ENCODE measurements at regions not wholly inside any gene's neighbourhood (a gene's known extent, or its start where the extent isn't known, plus 50 kb on each side); places are given as distances from the start of the nearest gene placed in this dataset.

DNA sequence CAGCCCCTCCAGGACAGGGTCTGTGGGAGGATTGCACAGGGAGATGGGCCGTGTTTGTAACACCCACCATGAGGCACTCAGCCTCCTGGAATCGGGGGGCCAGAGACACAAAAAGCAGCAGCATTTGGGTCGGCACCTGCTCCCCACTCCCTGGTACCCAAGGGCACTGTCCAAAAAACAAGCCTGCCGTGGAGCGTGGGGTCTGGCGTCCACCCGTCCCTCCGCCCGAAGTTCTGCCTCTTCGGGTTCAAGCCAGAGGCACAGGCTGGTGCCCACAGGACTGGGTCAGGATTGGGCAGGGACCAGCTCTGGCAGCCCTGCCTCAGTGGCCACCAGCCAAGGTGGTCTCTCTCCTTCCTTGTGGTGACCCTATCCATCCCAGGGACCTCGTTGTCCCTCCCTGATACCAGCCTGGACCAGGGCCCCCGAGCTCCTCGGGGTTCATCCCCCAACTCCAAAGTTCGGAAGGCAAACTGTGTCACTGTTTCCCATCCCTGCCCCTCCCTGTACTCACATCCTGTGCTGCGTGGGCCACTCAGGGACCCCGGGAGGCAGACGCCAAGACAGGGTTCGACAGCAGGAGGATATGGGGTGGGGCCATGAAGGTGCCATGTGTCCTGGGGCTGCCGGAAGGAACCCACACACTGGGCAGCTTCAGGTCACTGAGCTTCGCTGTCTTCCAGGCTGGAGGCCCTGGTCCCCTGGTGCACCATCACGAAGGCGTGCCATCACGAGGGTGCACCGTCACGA, 126.0 kb upstream of the HDAC4 start:
- no peak overlapping the region for H3K4me3 Mint-ChIP-seq
- intact Hi-C loops (cut with micrococcal nuclease): no loop called here
- peaks cover 13% of the 10 kb centered on the region for H3K27me3 Mint-ChIP-seq

DNA sequence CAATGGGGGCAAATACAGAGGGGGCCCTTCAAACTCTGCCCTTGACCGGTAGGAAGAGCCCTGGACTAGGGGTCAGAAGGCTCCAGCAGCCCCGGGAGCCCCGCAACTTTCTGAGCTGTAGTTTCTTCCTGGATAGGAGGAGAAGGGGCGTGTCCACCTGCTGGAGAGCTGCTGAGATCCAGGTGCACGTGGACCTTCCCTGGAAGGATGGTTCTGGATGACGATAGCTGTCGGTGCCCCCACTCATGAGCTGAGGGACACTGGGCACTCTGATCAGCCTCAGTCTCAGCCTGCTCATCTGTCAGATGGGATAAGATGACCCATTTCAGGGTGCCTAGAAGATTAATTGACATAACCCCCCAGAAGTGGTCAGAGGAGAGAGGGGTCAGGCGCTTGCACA, 125.2 kb upstream of the HDAC4 start:
- intact Hi-C loops (cut with micrococcal nuclease): no loop called here
- Mint-ChIP-seq H3K27ac (no peak overlapping the region), H3K4me1 (ENCODE audit: low read depth) (no peaks in the 10 kb centered on the region), H3K9me3 (no peaks in the 10 kb centered on the region), H3K27me3 (peaks cover 13% of the 10 kb centered on the region), H3K4me3 (no peak overlapping the region), H3K36me3 (ENCODE audit: low read depth) (no peaks in the 10 kb centered on the region)

More for the DNA sequence above, 126.0 kb upstream of the HDAC4 start:
- Mint-ChIP-seq H3K9me3 (no peaks in the 10 kb centered on the region), H3K36me3 (ENCODE audit: low read depth) (no peaks in the 10 kb centered on the region), H3K27ac (no peak overlapping the region), H3K4me1 (ENCODE audit: low read depth) (no peaks in the 10 kb centered on the region)

DNA sequence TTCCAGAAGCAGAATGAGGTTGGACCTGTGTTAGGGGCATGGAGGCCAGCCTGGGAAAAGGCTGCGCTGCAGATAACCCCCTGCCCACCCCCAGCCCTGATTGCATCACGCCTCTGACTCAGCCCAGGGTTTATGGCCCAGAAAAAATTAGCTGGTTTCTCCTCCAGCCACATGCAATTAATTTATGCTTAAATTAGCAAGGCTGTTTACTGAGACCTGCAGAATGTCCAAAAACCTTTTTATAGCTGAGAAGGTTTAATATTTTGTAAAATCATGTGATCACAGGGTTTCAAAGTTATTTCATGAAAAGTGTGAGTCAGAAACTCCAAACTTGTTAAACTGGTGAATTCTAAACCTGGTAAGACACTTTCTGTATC, 123.1 kb upstream of the HDAC4 start:
- H3K27ac Mint-ChIP-seq: no peak overlapping the region
- no peaks in the 10 kb centered on the region for H3K4me1 Mint-ChIP-seq (ENCODE audit: low read depth)
- H3K9me3 Mint-ChIP-seq: no peaks in the 10 kb centered on the region
- intact Hi-C loops (cut with micrococcal nuclease): no loop called here
- H3K27me3 Mint-ChIP-seq: peaks cover 9% of the 10 kb centered on the region
- no peaks in the 10 kb centered on the region for H3K36me3 Mint-ChIP-seq (ENCODE audit: low read depth)
- no peak overlapping the region for H3K4me3 Mint-ChIP-seq

DNA sequence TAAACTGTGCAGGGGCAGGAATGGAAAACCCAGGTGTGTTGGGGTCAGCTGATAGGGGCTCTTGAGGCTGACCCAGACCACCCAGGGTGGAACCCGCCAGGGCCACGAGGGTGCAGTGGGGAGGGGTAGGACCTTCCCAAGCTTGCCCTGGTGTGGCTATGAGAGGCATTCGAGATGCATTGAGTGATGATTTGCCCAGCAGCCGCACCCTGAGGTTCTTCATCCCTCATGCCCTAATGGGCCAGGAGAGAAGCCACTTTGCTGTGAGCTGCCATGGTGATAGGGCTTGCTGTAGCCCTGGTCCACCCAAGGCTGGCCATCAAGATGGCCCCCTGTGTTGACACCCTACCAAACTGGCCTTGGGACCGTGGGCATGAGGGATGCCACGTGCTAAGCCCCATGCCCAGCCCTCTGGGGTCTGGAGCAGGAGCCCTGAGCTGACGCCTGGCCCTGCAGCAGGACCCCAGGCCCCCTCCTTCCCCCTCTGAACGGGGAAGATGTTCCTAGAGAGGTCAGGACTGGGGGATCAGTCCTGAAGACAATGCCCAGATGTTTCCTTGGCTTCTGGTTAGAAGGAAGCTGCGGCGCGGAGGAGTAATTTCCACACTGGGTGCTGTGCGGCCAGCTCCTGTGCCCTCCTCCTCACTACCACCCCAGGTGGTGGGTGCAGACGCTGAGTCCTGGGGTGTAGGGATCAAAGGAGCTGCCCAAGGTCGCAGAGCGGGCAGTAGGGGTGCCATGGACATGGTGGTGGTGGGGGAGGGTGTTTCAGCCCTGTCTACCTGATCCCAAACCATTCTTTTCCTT, 122.5 kb upstream of the HDAC4 start:
- H3K36me3 Mint-ChIP-seq (ENCODE audit: low read depth): no peaks in the 10 kb centered on the region
- intact Hi-C loops (cut with micrococcal nuclease): no loop called here
- peaks cover 9% of the 10 kb centered on the region for H3K27me3 Mint-ChIP-seq
- no peaks in the 10 kb centered on the region for H3K4me1 Mint-ChIP-seq (ENCODE audit: low read depth)
- H3K9me3 Mint-ChIP-seq: no peaks in the 10 kb centered on the region
- no peak overlapping the region for H3K27ac Mint-ChIP-seq
- H3K4me3 Mint-ChIP-seq: no peak overlapping the region

DNA sequence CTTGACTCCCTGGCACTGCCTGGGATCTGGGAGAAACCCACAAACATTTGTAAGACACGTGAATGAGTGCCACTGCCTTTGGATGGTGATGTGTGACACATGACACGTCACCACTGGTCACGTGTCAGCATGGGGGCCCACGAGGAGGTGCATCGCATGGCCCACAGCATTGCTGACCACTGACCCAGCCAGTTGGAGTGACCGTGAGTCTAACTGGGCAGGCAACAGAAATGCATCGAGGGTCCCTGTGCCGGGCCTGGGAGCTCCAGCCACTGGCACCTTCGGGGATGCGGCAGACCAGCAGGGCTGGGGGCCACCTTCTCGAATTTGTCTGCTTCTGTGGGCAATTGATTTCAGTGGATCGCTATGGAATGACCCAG, 121.9 kb upstream of the HDAC4 start:
- intact Hi-C loops (cut with micrococcal nuclease): no loop called here
- no peak overlapping the region for H3K4me3 Mint-ChIP-seq
- H3K9me3 Mint-ChIP-seq: no peaks in the 10 kb centered on the region
- no peaks in the 10 kb centered on the region for H3K4me1 Mint-ChIP-seq (ENCODE audit: low read depth)
- H3K27ac Mint-ChIP-seq: no peak overlapping the region
- H3K27me3 Mint-ChIP-seq: peaks cover 9% of the 10 kb centered on the region
- H3K36me3 Mint-ChIP-seq (ENCODE audit: low read depth): no peaks in the 10 kb centered on the region

DNA sequence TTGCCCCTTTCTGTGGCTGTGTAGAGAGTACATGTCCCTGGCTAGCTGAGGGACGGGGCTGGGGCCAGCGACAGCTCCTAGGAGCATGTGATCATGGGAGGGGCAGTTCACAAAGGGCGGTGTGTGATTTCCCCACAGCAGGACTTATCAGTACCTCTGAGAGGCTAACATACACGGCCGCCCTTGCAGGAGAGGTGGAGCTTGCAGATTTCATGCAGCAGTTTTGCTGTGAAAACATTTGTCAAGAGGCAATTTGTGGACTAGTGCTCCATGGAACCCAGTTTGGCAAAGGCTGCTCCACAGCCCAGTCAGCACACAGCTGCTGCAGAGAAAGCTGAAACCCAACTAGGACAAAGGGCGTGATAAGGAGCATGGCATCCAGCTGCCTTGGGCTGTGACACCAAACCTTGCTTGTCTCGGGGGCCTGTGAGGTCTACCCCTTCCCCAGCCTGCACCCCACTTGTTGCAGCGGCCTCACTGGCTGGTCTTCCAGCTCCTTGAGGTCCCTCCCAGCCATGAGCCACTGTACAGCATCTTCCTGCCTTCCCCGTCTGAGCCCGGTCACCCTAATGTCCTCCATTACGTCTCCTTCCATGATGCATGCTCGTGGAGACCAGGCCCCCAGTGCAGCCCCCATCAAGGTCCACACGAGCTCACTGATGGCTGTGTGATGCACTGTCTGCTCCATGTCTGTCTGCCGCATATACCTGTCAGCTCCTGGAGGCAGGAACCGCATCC, 121.4 kb upstream of the HDAC4 start:
- Mint-ChIP-seq H3K36me3 (ENCODE audit: low read depth) (no peaks in the 10 kb centered on the region), H3K27me3 (peaks cover 9% of the 10 kb centered on the region), H3K27ac (no peak overlapping the region), H3K9me3 (no peaks in the 10 kb centered on the region), H3K4me1 (ENCODE audit: low read depth) (no peaks in the 10 kb centered on the region), H3K4me3 (no peak overlapping the region)
- intact Hi-C loops (cut with micrococcal nuclease): no loop called here

DNA sequence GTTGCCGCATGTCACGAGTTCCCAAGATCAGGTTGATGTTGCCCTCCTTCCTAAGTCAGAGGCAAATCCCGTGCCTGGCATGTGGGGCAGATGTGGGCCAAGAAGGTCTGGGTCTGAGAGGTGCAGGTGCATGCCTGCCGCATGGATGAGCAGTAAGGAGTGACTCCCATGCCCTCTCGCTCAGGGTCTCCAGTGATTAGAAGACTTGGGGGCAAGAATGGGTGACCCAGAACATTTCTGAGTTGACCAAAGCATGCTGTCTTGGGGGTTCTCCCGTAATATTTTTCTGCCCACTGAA, 120.6 kb upstream of the HDAC4 start:
- H3K4me3 Mint-ChIP-seq: no peak overlapping the region

DNA sequence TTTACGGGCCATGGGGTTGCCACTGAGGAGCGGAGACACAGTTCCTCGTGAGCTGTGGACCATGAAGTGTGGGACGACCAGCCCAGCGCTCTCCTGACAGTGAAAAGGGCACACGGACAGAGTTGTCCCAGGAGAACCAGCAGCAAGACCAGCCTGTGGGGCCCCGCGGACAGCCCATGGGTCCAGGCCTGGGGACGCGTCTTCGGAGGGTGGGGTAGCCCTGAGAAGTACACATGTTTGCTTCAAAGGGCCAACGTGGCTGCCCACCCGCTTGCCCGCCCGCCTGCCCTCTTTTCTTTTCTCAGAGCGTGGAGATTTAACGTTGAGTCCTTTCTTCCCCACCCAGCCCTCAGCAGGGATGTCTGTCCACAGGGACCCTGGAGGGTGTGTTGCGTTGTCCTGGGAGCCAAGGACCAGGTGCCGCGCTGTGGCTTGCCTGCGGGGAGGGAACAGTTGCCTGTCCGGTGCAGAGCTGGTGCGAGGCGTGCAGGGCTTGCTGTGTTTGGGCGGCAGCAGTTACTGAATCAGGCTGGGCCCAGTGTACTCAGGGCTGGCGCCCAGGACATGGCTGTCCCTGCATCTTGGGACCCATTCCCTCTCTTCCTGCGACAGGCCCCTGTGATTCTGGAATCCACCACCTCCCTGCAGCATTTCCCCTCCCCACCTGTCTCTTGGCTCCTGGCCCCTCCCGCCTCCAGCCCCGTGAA, 120.1 kb upstream of the HDAC4 start:
- Mint-ChIP-seq H3K9me3 (no peaks in the 10 kb centered on the region), H3K27ac (no peak overlapping the region), H3K27me3 (peaks cover 5% of the 10 kb centered on the region), H3K4me3 (no peak overlapping the region), H3K4me1 (ENCODE audit: low read depth) (no peaks in the 10 kb centered on the region), H3K36me3 (ENCODE audit: low read depth) (no peaks in the 10 kb centered on the region)
- intact Hi-C loops (cut with micrococcal nuclease): no loop called here

More for the DNA sequence above, 120.6 kb upstream of the HDAC4 start:
- intact Hi-C loops (cut with micrococcal nuclease): no loop called here
- Mint-ChIP-seq H3K36me3 (ENCODE audit: low read depth) (no peaks in the 10 kb centered on the region), H3K27me3 (peaks cover 9% of the 10 kb centered on the region), H3K27ac (no peak overlapping the region), H3K9me3 (no peaks in the 10 kb centered on the region), H3K4me1 (ENCODE audit: low read depth) (no peaks in the 10 kb centered on the region)

DNA sequence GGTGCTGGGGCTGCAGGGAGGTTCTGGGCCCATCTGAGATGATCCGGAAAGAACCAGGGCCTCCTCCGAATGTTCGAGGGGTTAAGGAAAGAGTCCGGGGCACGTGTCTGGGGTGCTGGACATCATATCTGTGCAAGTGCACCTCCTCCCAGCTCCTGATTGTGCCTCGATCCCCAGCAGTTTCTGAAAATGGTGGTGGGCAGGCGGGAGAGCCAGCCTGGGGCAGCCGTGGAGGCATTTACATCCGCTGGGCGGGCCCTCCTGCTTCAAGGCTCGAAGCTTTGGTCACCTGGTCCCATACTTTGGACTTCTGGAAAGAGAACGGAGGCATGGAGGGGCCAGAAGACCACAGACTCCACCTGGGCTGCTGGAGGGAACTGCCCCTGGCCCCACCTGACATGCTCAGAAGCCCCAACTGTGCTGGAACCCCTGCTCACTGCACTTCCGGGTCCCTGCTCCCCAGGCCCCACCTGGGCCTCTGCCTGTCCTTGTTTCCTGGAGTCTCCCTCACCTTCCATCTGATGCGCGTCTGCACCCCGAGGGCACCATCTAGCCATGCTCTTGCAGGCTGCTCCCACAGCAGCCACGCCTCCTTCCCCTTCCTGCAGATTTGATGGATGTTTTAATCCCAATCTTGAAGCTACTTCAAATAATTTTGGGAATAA, 119.2 kb upstream of the HDAC4 start:
- Mint-ChIP-seq H3K4me1 (ENCODE audit: low read depth) (no peaks in the 10 kb centered on the region), H3K27me3 (peaks cover 8% of the 10 kb centered on the region), H3K36me3 (ENCODE audit: low read depth) (no peaks in the 10 kb centered on the region), H3K27ac (no peak overlapping the region), H3K9me3 (no peaks in the 10 kb centered on the region), H3K4me3 (no peak overlapping the region)
- intact Hi-C loops (cut with micrococcal nuclease): no loop called here

DNA sequence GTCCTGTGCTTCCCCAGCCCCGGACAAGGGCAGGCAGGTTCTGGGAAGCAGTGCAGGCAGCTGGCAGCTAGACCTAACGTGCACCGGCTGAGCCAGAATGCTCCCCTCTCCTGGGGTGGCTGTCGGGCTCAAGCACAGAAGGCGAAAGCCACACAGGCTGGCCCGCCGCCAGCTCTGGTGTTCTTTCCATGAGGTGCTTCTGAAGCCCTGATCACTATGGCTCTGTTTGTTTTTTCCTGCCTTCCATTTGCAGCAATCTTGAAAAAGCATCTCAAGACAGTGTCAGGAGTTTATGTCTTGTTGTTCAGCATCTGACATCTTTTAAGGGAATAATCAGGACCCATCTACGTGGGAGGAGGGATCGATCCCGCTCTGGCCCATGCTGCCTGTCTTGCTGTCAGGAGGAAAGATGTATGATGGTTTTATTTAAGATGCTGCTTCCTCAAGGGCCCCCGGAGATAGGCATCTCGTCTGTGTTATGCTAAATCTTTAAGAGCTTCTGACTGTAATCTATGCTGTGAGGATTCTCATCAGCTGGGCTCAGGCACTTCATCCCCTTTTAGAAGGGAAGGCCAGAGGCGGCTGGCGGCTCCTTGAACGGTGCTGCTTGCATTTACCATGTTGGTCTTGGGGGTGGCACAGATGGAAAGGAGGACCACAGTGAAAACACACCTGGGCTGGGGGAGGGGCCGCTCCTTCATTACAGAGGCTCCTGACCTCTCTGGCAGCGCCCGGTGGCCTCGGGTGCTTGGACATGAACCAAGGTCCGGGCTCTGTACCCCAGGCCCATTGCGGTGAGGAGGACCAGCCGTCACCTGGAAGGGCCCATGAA, 118.5 kb upstream of the HDAC4 start:
- no peaks in the 10 kb centered on the region for H3K36me3 Mint-ChIP-seq (ENCODE audit: low read depth)
- H3K9me3 Mint-ChIP-seq: no peaks in the 10 kb centered on the region
- peaks cover 10% of the 10 kb centered on the region for H3K27me3 Mint-ChIP-seq
- no peaks in the 10 kb centered on the region for H3K4me1 Mint-ChIP-seq (ENCODE audit: low read depth)
- no peak overlapping the region for H3K4me3 Mint-ChIP-seq
- intact Hi-C loops (cut with micrococcal nuclease): no loop called here
- no peak overlapping the region for H3K27ac Mint-ChIP-seq

DNA sequence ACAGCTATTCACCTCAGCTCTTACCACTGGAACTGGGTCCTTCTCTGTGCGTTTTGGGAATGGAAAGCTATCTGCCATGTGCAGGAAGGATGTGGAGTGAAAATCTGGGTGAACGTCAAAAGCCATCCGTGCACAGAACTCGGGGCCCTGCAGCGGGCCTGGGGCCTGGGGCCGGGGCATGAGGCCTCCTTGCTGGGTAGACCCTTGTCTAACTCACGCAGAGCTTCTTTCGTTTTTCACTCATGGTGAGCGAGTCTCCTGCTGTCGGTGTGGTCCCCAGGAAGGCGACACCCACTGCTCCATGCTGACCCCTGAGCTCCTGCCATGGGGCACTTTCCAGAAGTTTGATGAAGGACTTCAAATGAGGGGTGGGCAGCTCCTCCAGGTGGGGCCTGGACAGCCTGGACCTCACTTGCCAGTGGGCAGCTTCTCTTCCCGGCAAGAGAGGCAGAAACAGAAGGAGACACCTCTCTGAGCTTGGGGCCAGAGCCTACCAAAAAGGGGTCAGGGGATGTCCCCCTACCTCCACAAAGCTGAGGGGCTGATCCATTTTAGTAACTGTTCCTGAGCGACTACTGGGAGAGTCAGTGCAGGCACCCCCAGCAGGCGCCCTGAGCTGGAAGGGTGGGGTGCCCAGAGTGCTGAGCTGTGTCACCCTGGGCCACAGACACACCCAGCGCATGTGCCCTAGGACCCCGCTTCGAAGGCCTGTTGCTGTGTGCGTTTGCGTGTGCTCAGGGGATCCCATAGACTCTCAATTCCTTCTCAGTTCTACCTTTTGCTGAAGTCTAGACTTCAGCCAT, 117.7 kb upstream of the HDAC4 start:
- intact Hi-C loops (cut with micrococcal nuclease): no loop called here
- Mint-ChIP-seq H3K4me3 (no peak overlapping the region), H3K27me3 (peaks cover 11% of the 10 kb centered on the region), H3K4me1 (ENCODE audit: low read depth) (no peaks in the 10 kb centered on the region), H3K27ac (no peak overlapping the region), H3K9me3 (no peaks in the 10 kb centered on the region), H3K36me3 (ENCODE audit: low read depth) (no peaks in the 10 kb centered on the region)

DNA sequence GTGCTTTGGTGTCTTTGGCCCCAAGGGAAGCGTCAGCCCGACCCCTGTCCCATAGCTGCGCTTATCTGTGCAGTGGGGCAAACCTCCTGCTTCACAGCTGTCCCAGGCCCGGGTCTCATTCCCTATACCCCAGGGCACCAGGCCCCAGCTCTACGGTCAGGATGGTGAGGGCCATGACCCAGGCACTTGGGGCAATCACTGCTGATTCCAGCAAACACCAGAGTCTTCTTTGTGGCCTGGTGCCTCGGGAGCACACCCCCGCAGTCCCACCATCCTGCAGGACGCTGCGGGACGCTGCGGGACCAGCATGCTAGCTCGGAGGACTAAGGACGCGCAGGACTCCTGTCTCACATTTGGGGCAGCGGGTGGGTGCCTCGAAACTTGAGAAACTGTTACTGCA, 116.9 kb upstream of the HDAC4 start:
- Mint-ChIP-seq H3K9me3 (no peaks in the 10 kb centered on the region), H3K27ac (no peak overlapping the region), H3K36me3 (ENCODE audit: low read depth) (no peaks in the 10 kb centered on the region), H3K27me3 (peaks cover 9% of the 10 kb centered on the region), H3K4me3 (no peak overlapping the region), H3K4me1 (ENCODE audit: low read depth) (no peaks in the 10 kb centered on the region)
- intact Hi-C loops (cut with micrococcal nuclease): no loop called here

All from dendritic cell treated with granulocyte-macrophage colony-stimulating factor and Interleukin-4, amounts not matched to agents 40 ng/mL and 50 ng/mL, for 4 days (primary cell).